Transverse colon (tissue), 4 donors: ENCODE measurements at regions not wholly inside any gene's neighbourhood (a gene's known extent, or its start where the extent isn't known, plus 50 kb on each side); places are given as distances from the start of the nearest gene placed in this dataset.
"Not testable (repeated sequence)": the region's sequence is repeated elsewhere in the genome, so short reads cannot be mapped to it uniquely, and the experiment has no call there.

Experiments
- DNase-seq: peaks from one replicate; pipeline ENCODE4 v3.0.0-alpha.2; 2019
- H3K27ac ChIP-seq, 4 donors: fragments of 200-600 bp; sonication (generic); 2 replicates each; pipeline ENCODE4 v1.5.1; 2016 to 2018; ENCODE audit warnings: inconsistent platforms in 4 of 4
- H3K27me3 ChIP-seq: fragments of 200-600 bp; sonication (generic); 2 replicates; pipeline ENCODE4 v1.5.1; 2017; ENCODE audit warnings: inconsistent platforms
- H3K36me3 ChIP-seq, 4 donors: fragments of 200-600 bp; sonication (generic); 2 replicates each; pipeline ENCODE4 v1.5.1; 2017 to 2019; ENCODE audit warnings: inconsistent platforms in 4 of 4
- H3K4me1 ChIP-seq, 4 donors: fragments of 200-600 bp; sonication (generic); 2 replicates each; pipeline ENCODE4 v1.5.1; 2017 to 2020; ENCODE audit warnings: inconsistent platforms in 4 of 4
- H3K4me3 ChIP-seq, 4 donors: fragments of 200-600 bp; sonication (generic); 1 replicate in 1 of 4; 2 replicates in 3 of 4; pipeline versions ENCODE4 v1.5.1 to v1.6.1; 2017 to 2019; ENCODE audit warnings: inconsistent platforms in 4 of 4
- H3K9me3 ChIP-seq, 2 donors: fragments of 200-600 bp; sonication (generic); 2 replicates each; pipeline ENCODE4 v1.5.1; 2017 to 2019; ENCODE audit warnings: inconsistent platforms in 2 of 2
- CTCF ChIP-seq, 5 experiments: fragments of 200-600 bp in 3 of 5; fragments of 450-650 bp in 2 of 5; sonication (generic) in 3 of 5; IDR thresholded peaks; 1 replicate in 2 of 5; 2 replicates in 3 of 5; pipeline ENCODE4 v1.5.1; 2016 to 2017; ENCODE audit warnings: antibody characterized with exemption in 5 of 5, inconsistent platforms in 3 of 5, mild to moderate bottlenecking in 2 of 5, moderate library complexity in 1 of 5
- EP300 ChIP-seq: sonication (generic); formaldehyde crosslinking; IDR thresholded peaks from one replicate; pipeline ENCODE4 v1.6.1; 2017; ENCODE audit warnings: antibody characterized with exemption, low read depth
- POLR2A ChIP-seq: fragments of 450-650 bp; IDR thresholded peaks from one replicate; pipeline ENCODE4 v1.6.1; 2016; ENCODE audit warnings: antibody characterized with exemption, mild to moderate bottlenecking, moderate library complexity
- POLR2AphosphoS5 ChIP-seq, 3 donors: sonication (generic); formaldehyde crosslinking; IDR thresholded peaks; one replicate each; pipeline ENCODE4 v1.6.1; 2016; ENCODE audit warnings: antibody characterized with exemption in 3 of 3
- WGBS, 2 donors: methylation state at CpG; one replicate each; pipeline ENCODE4 v1.1.5; 2018; ENCODE audit warnings: low coverage in 1 of 2; 5-methylcytosine and 5-hydroxymethylcytosine counted together
- in situ Hi-C, 4 donors: fragments of 200-750 bp; cut with MboI; loops; one replicate each; pipeline versions ENCODE4 v1.15.0 to v1.15.1; 2017; ENCODE audit warnings: low sequenced_read_pairs in 3 of 4, low pct_ligation_motif_present in 1 of 4, low pct_unique_long_range_greater_than_20kb in 1 of 4
- intact Hi-C: fragments of 100-400 bp; cut with DNase I; formaldehyde crosslinking; loops from one replicate; pipeline ENCODE4 v1.15.1; 2023; ENCODE audit warnings: low total_unique reads

GRCh38 chr11:47928426-47928825 is 51.9 kb upstream of the PTPRJ start:
- TF ChIP-seq CTCF (IDR thresholded peaks at IDR 0.05) (no peak), EP300 (no peak), POLR2AphosphoS5 (IDR thresholded peaks at IDR 0.05) (no peak), POLR2A (no peak)
- no peak for DNase-seq
- WGBS, 2 donors = 75% methylated on average over 5 of the region's 5 CpGs; no CpG with 5 or more reads in 1 of the 2 donors
- H3K4me3 ChIP-seq = no peak overlapping the region
- peaks cover 0 to 11% (median 2%) of the 10 kb centered on the region in 4 donors for H3K4me1 ChIP-seq
- H3K36me3 ChIP-seq = no peaks in the 10 kb centered on the region
- H3K27ac ChIP-seq = no peak overlapping the region
- in situ Hi-C loops (no loop called here), intact Hi-C loops (no loop called here)
- no peaks in the 10 kb centered on the region for H3K9me3 ChIP-seq
- H3K27me3 ChIP-seq = no peaks in the 10 kb centered on the region

- in situ Hi-C loops (no loop called here), intact Hi-C loops (no loop called here)
- no peak for DNase-seq
- Histone ChIP-seq H3K4me1 (peaks cover 0 to 11% (median 2%) of the 10 kb centered on the region in 4 donors), H3K4me3 (no peak overlapping the region), H3K27me3 (no peaks in the 10 kb centered on the region), H3K36me3 (no peaks in the 10 kb centered on the region), H3K9me3 (no peaks in the 10 kb centered on the region), H3K27ac (peak overlapping the region in 1 of 4 donors; percentile 3)
- WGBS, 2 donors = 0 to 48% methylated on average over 3 to 8 of the region's 8 CpGs
- TF ChIP-seq CTCF (IDR thresholded peaks at IDR 0.05) (no peak), EP300 (no peak)
These were observed 56.1 kb upstream of the PTPRJ start for GRCh38 chr11:47924184-47924691.

- Histone ChIP-seq H3K36me3 (no peaks in the 10 kb centered on the region), H3K27me3 (no peaks in the 10 kb centered on the region), H3K27ac (peak overlapping the region in 1 of 4 donors; percentile 3), H3K4me3 (no peak overlapping the region), H3K4me1 (peaks cover 0 to 12% (median 2%) of the 10 kb centered on the region in 4 donors), H3K9me3 (no peaks in the 10 kb centered on the region)
- TF ChIP-seq POLR2A (no peak), POLR2AphosphoS5 (IDR thresholded peaks at IDR 0.05) (no peak), EP300 (no peak), CTCF (IDR thresholded peaks at IDR 0.05) (no peak)
- intact Hi-C loops (no loop called here), in situ Hi-C loops (no loop called here)
- 39 to 48% methylated on average over 2 to 4 of the region's 4 CpGs for WGBS, 2 donors
- DNase-seq = no peak
These were observed 56.7 kb upstream of the PTPRJ start for GRCh38 chr11:47923667-47924066.

GRCh38 chr11:47921080-47921555 is 59.2 kb upstream of the PTPRJ start:
- peaks cover 0 to 25% (median 2%) of the 10 kb centered on the region in 4 donors for H3K4me1 ChIP-seq
- H3K36me3 ChIP-seq, H3K27ac ChIP-seq, H3K9me3 ChIP-seq, H3K27me3 ChIP-seq, intact Hi-C loops, H3K4me3 ChIP-seq, DNase-seq, in situ Hi-C loops: not testable (repeated sequence)
- 90 to 95% methylated on average over 6 of the region's 6 CpGs for WGBS, 2 donors

GRCh38 chr11:47918882-47919495 is 61.4 kb upstream of the PTPRJ start:
- no peaks in the 10 kb centered on the region for H3K36me3 ChIP-seq
- DNase-seq = no peak
- H3K27ac ChIP-seq = peak overlapping the region in 3 of 4 donors; percentile 61 to 65 (median 64)
- H3K27me3 ChIP-seq = no peaks in the 10 kb centered on the region
- in situ Hi-C loops (no loop called here), intact Hi-C loops (no loop called here)
- no peaks in the 10 kb centered on the region for H3K9me3 ChIP-seq
- H3K4me1 ChIP-seq = peaks cover 0 to 20% (median 0%) of the 10 kb centered on the region in 4 donors
- no peak overlapping the region for H3K4me3 ChIP-seq
- no peak for TF ChIP-seq POLR2A
- WGBS, 2 donors = 62 to 100% methylated on average over 1 to 4 of the region's 4 CpGs
